GM19193 (cell line): ENCODE measurements at regions not wholly inside any gene's neighbourhood (a gene's known extent, or its start where the extent isn't known, plus 50 kb on each side); places are given as distances from the start of the nearest gene placed in this dataset.

ENCODE experiments used
- POLR2A ChIP-seq: IDR thresholded peaks from 4 replicates; pipeline ENCODE4 v1.6.1; 2011; ENCODE audit not compliant: insufficient read depth, insufficient read length; ENCODE audit errors: extremely low read depth

DNA sequence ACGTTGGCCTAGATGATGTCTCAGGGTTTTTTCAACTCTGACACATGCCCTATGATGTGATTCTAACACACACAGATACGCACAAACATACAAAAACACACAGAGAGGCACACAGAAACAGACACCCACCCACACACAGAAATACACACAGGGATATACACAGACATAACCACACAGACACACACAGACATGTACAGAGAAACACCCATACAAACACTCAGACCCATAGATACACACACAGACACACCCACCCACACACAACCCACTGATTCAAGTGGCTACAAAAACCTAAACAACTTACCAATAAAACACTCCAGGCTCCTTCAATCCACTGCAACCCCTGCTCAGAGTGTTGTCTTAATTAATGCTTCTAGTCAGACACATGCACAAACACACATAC lies 244.6 kb upstream of the CCL2 start:
- TF ChIP-seq POLR2A = no peak

DNA sequence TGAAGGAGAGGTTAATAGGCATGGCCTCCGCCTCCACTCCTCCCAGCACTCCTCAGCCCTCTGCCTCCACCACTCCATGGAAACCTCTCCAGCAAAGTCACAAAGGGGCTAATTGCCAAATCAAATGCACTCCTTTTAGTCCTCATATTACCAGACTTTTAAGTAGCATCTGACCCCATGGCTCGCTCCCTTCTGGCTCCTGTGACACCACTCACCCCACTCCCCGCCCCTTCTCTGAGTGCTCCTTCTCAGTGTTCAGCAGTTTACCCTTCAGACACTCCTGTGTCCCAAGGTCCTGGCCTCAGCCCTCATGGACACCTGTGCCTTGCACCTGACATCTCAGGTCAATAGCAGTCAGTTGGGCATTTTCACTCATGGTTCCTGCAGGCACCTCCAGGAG lies 243.5 kb upstream of the CCL2 start:
- TF ChIP-seq POLR2A = no peak

DNA sequence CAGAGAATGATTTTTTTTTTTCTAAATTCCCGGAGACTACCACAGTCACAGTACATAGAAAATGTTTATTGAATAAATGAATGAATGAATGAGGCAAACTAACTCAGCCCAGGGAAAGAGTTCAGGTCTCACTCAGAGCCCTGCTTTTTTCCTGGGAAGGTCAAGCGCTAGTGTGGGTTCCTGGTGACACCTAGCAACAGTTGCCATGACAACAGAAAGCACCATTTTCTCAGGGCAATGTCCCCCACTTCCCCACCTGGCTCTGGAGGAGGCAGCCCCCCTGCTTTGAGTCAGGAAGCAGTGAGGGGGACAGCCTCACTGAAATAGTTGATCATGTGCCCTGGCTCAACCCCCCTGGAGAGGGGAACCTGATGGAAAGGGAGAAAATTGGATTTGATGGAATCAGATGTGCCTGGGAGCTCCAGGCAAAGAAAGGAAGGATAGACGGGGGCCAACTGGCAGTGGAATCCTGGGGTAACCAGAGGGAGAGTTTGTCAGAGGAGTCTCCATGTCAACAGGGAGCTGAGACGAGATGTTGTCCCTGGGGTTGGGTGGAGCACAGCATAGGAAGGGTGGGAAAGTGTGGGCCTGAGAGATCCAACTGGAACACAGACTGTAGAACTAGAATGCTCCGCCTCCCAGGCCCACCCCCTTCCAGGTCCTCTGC lies 242.2 kb upstream of the CCL2 start:
- no peak for TF ChIP-seq POLR2A

DNA sequence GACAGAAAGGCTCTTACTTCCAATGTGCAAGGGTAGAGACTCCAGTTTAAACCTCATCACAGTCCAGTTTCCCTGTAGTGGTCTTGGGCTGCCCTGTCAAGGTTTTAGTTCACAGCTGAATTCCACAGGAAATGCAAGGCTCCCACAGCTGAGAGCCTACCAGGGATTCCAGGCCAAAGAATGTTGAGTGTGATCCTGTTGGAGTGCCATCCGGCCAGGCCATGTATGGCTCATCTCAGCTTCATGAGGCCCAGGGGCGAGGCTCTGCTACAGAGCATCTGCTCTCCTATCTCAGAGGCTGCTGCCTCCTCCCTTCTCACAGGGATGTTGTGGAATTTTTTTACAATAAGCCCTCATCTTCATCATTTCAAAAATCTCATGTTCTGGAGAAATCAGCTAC lies 239.8 kb upstream of the CCL2 start:
- no peak for TF ChIP-seq POLR2A

DNA sequence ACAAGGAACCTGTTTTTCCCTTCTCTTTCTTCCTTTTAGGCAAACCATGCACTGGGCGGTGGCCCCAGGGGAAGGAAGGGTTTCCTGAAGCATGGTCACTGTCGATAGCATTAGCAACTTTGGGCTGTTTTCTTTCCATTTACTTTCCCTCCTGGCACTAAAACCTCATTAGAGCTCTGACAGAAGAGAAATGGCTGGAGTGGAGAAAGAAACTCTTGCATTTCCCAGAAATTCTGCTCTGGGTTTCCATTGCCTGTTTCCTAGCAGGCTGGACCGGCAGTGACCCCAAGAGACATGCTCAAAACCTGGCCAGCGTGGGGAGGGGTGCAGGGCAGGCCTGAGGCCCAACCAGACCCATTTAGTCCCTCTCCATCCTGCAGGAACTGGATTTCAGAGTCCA lies 230.7 kb upstream of the CCL2 start:
- no peak for TF ChIP-seq POLR2A

DNA sequence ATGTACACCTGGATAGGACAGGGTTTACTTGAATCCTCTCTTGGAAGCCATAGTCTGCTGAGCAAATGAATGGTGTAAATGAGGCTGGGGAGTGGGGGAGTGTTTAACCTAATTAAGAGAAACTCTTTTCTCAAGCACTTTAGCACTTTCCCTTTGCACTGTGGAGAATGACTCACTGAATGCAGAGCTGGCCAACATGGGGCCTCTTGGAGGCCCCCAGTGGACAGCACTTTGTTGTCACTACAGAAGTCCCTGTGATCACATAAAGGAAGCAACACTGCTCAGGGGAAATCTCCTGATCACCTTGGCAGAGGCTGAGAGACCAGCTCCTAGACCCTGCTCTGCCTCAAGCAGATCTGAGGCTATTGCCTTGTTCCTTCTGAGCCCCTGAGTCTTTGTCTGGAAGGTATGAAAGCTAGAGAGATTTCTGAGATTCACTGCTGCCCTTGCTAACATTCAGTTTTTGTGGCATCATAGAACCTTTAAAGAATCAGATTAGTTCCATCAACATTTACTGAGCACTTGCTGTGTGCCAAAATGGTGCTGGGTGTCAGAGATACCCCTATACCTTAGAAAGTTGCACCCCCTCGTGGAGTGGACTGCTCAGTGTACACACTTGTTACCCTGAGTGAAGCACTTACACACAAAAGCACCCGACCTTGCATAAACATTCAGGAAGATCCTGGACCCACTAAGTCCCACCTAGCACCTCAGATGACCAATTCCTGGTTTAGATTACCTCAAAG lies 230.1 kb upstream of the CCL2 start:
- TF ChIP-seq POLR2A = no peak

DNA sequence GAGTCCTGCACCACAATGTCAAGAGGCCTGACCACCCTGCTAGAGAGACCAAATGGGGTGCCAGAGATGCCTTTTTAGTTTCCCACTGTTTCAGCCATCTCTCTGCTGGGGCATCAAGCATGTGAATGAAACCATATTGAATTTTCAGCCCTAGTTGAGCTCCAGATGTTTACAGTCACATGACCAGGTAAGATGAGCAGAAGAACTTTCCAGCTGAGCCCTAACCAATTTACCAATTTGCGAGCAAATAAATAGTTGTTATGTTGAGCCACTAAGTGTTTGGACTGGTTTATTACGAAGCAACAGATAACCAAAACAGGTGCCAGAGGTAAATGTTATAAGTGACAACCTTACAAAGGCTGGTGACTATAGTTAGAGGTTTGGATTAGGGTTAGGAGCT lies 209.1 kb upstream of the CCL2 start:
- TF ChIP-seq POLR2A = no peak

DNA sequence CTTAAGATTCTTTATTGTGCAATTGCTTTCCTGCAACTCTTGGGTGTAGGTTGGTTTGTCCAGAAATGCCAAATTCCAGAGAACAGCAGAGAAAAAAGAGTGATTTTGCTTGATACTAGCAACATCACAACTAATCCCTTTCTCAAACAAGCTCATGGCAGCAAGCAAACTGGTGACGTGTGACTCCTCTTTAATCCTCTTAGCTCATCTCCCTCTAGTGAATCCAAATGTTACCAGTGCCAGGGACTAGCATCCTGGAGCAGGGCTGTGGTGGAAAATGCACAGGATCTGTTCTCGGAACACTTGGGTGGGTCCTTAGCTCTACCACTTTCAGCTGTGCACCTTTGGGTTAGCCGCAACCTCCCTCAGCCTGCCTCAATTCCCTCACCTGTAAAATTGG lies 204.0 kb upstream of the CCL2 start:
- TF ChIP-seq POLR2A = no peak

DNA sequence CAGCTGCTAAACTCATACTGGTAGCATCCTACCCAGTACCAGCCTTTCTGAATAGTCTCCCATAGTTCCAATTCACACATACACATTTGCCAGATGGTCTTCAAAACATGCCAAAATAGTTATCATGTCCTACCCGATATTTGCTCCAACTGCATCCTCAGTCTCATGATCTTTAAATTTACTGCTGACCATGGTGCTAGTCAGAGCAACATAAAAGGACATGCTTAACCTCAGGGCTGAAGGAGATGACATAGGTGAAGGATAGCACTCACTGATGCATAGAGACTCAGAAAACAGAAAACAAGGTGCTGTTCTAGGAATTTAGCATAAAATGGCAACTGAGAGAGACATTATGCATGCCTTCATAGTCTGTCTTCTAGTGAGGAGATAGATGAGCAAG lies 200.6 kb upstream of the CCL2 start:
- TF ChIP-seq POLR2A = no peak

DNA sequence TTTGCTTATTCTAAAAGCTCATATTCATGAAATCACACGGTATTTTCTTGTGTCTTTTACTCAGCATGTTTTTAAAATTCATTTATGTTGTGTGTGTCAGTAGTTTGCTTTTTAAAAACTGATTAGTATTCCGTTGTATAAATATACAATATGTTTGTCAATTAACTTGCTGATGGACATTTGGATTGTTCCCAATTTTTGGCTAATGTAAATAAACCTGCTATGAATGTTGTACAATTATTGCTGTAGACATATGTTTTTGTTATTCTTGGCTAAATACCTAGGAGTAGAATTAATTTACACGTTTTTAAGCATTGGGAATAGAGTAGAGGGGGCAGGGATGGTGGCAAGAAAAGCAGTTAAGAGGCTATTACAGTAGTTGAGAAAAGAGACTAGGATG lies 199.5 kb upstream of the CCL2 start:
- no peak for TF ChIP-seq POLR2A

DNA sequence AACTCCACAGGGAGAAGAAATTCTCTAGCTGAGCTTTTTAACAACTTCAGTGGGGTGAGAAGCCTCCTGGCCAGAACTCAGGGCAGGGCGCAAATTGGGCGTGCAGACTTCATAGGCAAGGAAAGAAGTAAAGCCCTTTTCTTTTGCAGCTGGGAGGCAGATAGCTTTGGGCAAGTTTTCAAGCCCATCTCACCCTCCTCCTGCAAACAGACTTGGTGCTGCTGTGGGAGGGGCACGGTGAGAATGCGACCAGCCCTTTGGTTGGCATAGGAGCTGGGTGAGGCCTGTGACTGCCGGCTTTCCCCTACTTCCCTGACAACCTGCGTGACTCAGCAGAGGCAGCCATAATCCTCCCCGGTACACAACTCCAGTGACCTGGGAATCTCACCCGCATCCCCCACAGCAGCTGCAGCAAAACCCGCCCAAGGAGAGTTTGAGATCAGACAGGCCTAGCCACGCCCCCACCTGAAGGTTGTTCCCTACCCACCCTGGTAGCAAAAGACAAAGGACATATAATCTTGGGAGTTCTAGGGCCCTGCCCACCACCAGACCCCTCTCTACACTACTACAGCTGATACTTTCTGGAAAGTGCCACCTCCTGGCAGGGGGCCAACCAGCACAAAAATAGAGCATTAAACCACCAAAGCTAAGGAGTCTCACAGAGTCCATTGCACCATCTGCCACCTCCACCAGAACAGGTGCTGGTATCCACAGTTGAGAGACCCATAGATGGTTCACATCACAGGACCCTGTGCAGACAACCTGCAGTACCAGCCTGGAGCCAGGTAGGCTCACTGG lies 195.5 kb upstream of the CCL2 start:
- TF ChIP-seq POLR2A = no peak

DNA sequence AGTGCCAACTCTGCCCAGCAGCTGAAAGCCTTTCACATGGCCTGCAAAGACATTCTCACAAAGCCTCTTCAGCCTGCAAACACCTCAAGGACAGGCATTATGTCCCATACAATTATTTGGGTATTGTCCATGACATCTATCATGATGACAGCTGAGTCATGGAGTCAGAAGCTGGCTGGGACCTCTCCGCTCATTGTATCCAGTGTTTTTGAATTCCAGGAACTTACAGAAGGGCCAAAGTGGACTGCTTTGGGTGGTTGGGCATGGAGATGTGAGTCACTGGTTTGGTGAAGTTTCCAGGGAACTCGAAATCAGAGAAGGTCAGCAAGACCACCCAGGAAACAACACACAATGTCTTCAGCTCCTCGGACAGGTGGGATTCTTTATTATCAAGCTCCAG lies 188.6 kb upstream of the CCL2 start:
- TF ChIP-seq POLR2A = no peak

DNA sequence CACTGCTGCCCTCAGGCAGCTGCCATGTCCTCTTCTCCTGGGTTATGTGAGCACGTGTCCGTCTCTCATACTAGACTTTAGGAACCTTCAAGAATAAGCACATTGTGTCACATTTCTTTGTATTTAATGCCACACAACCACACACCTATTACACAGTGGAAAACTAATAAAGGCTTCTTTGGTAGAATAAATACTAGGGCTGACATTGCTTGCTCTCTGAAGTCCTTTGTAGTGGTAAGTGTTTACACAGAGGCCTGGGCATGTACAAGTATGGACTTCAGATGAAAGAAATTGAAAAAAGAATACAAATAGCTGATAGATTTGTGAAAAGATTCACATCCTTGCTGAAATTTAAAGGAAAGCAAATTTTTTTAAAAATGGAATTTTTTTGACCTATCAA lies 188.1 kb upstream of the CCL2 start:
- TF ChIP-seq POLR2A = no peak

DNA sequence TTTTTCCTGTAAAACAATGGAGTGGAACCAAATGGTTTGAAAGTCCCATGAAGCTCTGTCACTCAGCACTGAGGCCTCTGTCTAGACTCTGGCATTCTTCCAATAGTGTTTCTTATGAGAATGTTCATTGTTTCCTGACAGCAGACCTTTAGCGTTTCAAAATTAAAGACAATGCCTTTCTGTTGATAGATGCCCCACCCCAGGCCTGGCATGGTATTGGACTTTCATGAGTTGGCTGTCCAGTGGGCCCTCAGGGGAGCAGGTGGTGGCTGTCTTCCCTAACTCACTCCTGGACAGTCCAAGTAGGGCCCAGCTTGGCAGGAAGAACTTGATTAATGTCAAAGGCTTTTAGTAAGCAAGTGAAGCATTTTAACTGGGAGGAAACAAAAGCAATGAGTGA lies 186.5 kb upstream of the CCL2 start:
- TF ChIP-seq POLR2A = no peak

DNA sequence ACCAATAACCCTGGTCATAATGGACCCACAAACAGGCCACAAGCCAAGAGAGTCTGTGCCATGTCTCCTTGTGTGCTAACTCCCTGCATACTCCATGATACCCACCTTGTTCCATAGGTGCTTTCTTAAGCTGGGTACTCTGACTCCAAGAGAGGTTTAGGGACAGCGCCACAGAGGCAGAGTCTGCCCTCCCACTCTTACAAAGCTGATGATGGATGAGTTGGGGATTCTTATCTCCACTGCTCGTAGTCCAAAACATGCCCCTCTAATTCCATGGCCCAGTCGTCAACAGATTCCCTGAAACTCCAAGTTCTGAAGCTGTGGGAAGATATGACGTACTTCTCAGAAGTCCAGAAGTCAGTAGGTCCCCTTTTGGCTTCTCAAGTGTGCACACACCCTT lies 184.4 kb upstream of the CCL2 start:
- TF ChIP-seq POLR2A = no peak

DNA sequence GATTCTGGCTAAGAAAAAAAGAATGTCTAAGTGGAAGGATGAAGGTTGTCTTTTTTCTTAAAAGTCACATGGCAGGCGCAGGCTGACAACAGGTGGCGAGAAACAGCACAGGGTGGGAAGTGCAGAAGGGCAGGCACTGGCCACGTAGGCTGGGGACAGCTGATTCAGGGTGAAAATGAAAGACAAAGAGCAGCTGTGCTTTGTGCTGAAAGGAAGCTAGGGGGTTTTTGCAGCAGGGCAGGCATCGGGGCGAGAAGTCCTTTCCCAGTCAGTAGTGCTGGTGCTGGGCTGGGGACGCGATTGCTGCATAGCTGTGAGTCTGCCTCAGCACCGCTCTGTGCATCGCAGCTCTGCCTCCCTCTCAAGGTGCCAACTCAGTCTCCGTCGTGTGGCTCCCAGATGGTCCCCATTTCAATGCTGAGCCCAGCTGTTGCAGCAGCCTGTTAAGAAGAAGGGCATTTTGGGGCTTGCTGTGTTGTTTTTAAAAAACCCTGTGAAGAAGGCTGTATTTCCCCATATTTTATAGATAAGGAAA lies 183.1 kb upstream of the CCL2 start:
- no peak for TF ChIP-seq POLR2A

DNA sequence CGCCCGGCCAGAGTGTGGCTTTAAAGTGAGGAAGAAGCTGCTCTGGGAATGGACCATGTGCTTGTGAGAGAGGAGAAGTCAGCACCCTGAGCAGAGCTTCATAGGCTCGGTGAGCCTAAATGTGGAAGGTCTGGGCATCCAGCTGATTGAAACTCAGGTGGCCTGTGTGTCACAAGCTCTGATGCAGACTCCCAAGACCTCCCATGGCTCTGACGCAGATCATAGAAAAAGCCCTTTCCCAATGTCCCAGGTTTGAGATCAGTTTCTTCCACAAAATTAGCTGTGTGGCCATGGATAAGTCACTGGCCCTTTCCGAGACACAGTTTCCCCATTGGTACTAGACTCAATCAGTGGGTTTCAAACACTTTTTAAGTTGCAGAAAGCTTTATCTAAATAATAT lies 180.0 kb upstream of the CCL2 start:
- no peak for TF ChIP-seq POLR2A
